Adrenal gland (tissue), 5 donors: ENCODE measurements at regions not wholly inside any gene's neighbourhood (a gene's known extent, or its start where the extent isn't known, plus 50 kb on each side); places are given as distances from the start of the nearest gene placed in this dataset.

ENCODE experiments used
- CTCF ChIP-seq, 6 experiments: fragments of 450-650 bp in 4 of 6; fragments of 200-600 bp in 2 of 6; sonication (generic) in 1 of 6; IDR thresholded peaks; 1 replicate in 5 of 6; 2 replicates in 1 of 6; pipeline versions ENCODE4 v1.5.1 to v1.8.0; 2016 to 2021; ENCODE audit warnings: antibody characterized with exemption in 6 of 6, mild to moderate bottlenecking in 2 of 6, moderate library complexity in 1 of 6
- POLR2A ChIP-seq, 2 donors: fragments of 450-650 bp; IDR thresholded peaks; one replicate each; pipeline ENCODE4 v1.6.1; 2017; ENCODE audit warnings: antibody characterized with exemption in 2 of 2, mild to moderate bottlenecking in 2 of 2, moderate library complexity in 1 of 2
- donor health status: DM: no; HTN: no; CAD: no.

- no peak for TF ChIP-seq CTCF (IDR thresholded peaks at IDR 0.05)
- no peak for TF ChIP-seq POLR2A (IDR thresholded peaks at IDR 0.05)
Measured at GRCh38 chr20:39291301-39291700, 329.2 kb downstream of the DHX35 start.
